MM.1S (cell line): ENCODE measurements at regions not wholly inside any gene's neighbourhood (a gene's known extent, or its start where the extent isn't known, plus 50 kb on each side); places are given as distances from the start of the nearest gene placed in this dataset.
"Not testable (repeated sequence)": the region's sequence is repeated elsewhere in the genome, so short reads cannot be mapped to it uniquely, and the experiment has no call there.

ENCODE experiments used
- DNase-seq: peaks from one replicate; pipeline ENCODE4 v3.0.0-alpha.2; 2015
- H2AFZ ChIP-seq: fragments of 300-600 bp; sonication (generic); 2 replicates; pipeline ENCODE4 v1.6.0; 2016; ENCODE audit warnings: antibody characterized with exemption, low read length
- H3F3A ChIP-seq: fragments of 300-600 bp; sonication (generic); 2 replicates; pipeline ENCODE4 v1.6.1; 2016; ENCODE audit warnings: mild to moderate bottlenecking, antibody characterized with exemption, low read length, moderate library complexity, mixed read lengths; ENCODE audit not compliant: insufficient read depth
- H3K27ac ChIP-seq: fragments of 300-600 bp; sonication (generic); 2 replicates; pipeline ENCODE4 v1.5.1; 2016; ENCODE audit warnings: mild to moderate bottlenecking, low read length
- H3K27me3 ChIP-seq: fragments of 300-600 bp; sonication (generic); replicated peaks from 2 replicates; pipeline ENCODE4 v1.6.0; 2016; ENCODE audit warnings: low read length; ENCODE audit not compliant: insufficient read depth
- H3K36me3 ChIP-seq: fragments of 300-600 bp; sonication (generic); replicated peaks from 2 replicates; pipeline ENCODE4 v1.6.1; 2016; ENCODE audit warnings: mild to moderate bottlenecking, low read length, mixed read lengths; ENCODE audit not compliant: insufficient read depth
- H3K4me1 ChIP-seq: fragments of 300-600 bp; sonication (generic); 2 replicates; pipeline ENCODE4 v1.6.1; 2016; ENCODE audit warnings: low read length, mixed read lengths
- H3K4me2 ChIP-seq: fragments of 300-600 bp; sonication (generic); 2 replicates; pipeline ENCODE4 v1.6.0; 2016; ENCODE audit warnings: low read depth, low read length
- H3K4me3 ChIP-seq: fragments of 300-600 bp; sonication (generic); 2 replicates; pipeline ENCODE4 v1.5.1; 2016; ENCODE audit warnings: low read length, mixed read lengths
- H3K79me2 ChIP-seq: fragments of 300-600 bp; sonication (generic); 2 replicates; pipeline ENCODE4 v1.6.1; 2016; ENCODE audit warnings: mixed run types, low read length, mixed read lengths
- H3K9ac ChIP-seq: fragments of 300-600 bp; sonication (generic); 2 replicates; pipeline ENCODE4 v1.6.1; 2016; ENCODE audit warnings: low read length, mixed read lengths
- H3K9me2 ChIP-seq: fragments of 300-600 bp; sonication (generic); replicated peaks from 2 replicates; pipeline ENCODE4 v1.6.1; 2016; ENCODE audit warnings: mild to moderate bottlenecking, low read length, mixed read lengths; ENCODE audit not compliant: insufficient read depth
- H3K9me3 ChIP-seq: fragments of 300-600 bp; sonication (generic); replicated peaks from 2 replicates; pipeline ENCODE4 v1.6.1; 2016; ENCODE audit warnings: mild to moderate bottlenecking, low read length, mixed read lengths; ENCODE audit not compliant: insufficient read depth
- H4K20me1 ChIP-seq: fragments of 300-600 bp; sonication (generic); 2 replicates; pipeline ENCODE4 v1.6.1; 2016; ENCODE audit warnings: mild to moderate bottlenecking, low read length, moderate library complexity, mixed read lengths; ENCODE audit not compliant: insufficient read depth
- CTCF ChIP-seq: fragments of 300-600 bp; sonication (generic); IDR thresholded peaks from 2 replicates; pipeline ENCODE4 v1.5.1; 2016; ENCODE audit warnings: antibody characterized with exemption, low read length, mixed read lengths
- EZH2 ChIP-seq: fragments of 300-600 bp; sonication (generic); optimal IDR thresholded peaks from 2 replicates; pipeline ENCODE3; 2017; ENCODE audit warnings: low read depth, mild to moderate bottlenecking, antibody characterized with exemption, low read length, mixed read lengths
- EZH2phosphoT487 ChIP-seq: fragments of 300-600 bp; sonication (generic); IDR thresholded peaks from 2 replicates; pipeline ENCODE4 v1.6.1; 2018; ENCODE audit warnings: antibody characterized with exemption, low read length

- no peak overlapping the region for H3K27ac ChIP-seq
- no peaks in the 10 kb centered on the region for H3K4me1 ChIP-seq
- no peaks in the 10 kb centered on the region for H4K20me1 ChIP-seq
- H3K9me2 ChIP-seq, result no peaks in the 10 kb centered on the region
- H2AFZ ChIP-seq, result no peak overlapping the region
- H3K4me3 ChIP-seq, result no peak overlapping the region
- H3K9me3 ChIP-seq, result no peaks in the 10 kb centered on the region
- DNase-seq, result no peak
- no peaks in the 10 kb centered on the region for H3K27me3 ChIP-seq
- no peaks in the 10 kb centered on the region for H3K36me3 ChIP-seq
- no peaks in the 10 kb centered on the region for H3K79me2 ChIP-seq
- no peak for TF ChIP-seq CTCF
- TF ChIP-seq EZH2phosphoT487, result no peak
- TF ChIP-seq EZH2, result no peak
- H3F3A ChIP-seq, result no peaks in the 10 kb centered on the region
- H3K4me2 ChIP-seq, result no peak overlapping the region
- H3K9ac ChIP-seq, result no peak overlapping the region
These were observed 205.8 kb upstream of the WSB1 start for GRCh38 chr17:27087935-27088766.

- no peaks in the 10 kb centered on the region for H3K36me3 ChIP-seq
- no peaks in the 10 kb centered on the region for H3F3A ChIP-seq
- no peaks in the 10 kb centered on the region for H3K79me2 ChIP-seq
- no peak overlapping the region for H2AFZ ChIP-seq
- no peaks in the 10 kb centered on the region for H3K9me3 ChIP-seq
- no peaks in the 10 kb centered on the region for H3K9me2 ChIP-seq
- TF ChIP-seq CTCF (no peak), EZH2phosphoT487 (no peak), EZH2 (no peak)
- no peak overlapping the region for H3K27ac ChIP-seq
- no peak overlapping the region for H3K4me2 ChIP-seq
- DNase-seq, result no peak
- no peak overlapping the region for H3K4me3 ChIP-seq
- H4K20me1 ChIP-seq, result no peaks in the 10 kb centered on the region
- H3K9ac ChIP-seq, result no peak overlapping the region
- H3K4me1 ChIP-seq, result no peaks in the 10 kb centered on the region
- no peaks in the 10 kb centered on the region for H3K27me3 ChIP-seq
These were observed 205.2 kb upstream of the WSB1 start for GRCh38 chr17:27088767-27089078.

- not testable (repeated sequence) for H3K9me3 ChIP-seq, H3K9me2 ChIP-seq, DNase-seq, H4K20me1 ChIP-seq, H3K27me3 ChIP-seq, H2AFZ ChIP-seq, H3K4me1 ChIP-seq, H3K36me3 ChIP-seq, H3K27ac ChIP-seq, H3F3A ChIP-seq, H3K4me2 ChIP-seq, H3K9ac ChIP-seq, H3K4me3 ChIP-seq, H3K79me2 ChIP-seq
These were observed 204.6 kb upstream of the WSB1 start for GRCh38 chr17:27089079-27089928.

- no peaks in the 10 kb centered on the region for H3F3A ChIP-seq
- H3K36me3 ChIP-seq, result no peaks in the 10 kb centered on the region
- H2AFZ ChIP-seq, result no peak overlapping the region
- H4K20me1 ChIP-seq, result no peaks in the 10 kb centered on the region
- no peaks in the 10 kb centered on the region for H3K4me1 ChIP-seq
- no peak overlapping the region for H3K27ac ChIP-seq
- H3K4me3 ChIP-seq, result no peak overlapping the region
- no peaks in the 10 kb centered on the region for H3K27me3 ChIP-seq
- H3K4me2 ChIP-seq, result no peak overlapping the region
- H3K79me2 ChIP-seq, result no peaks in the 10 kb centered on the region
- H3K9ac ChIP-seq, result no peak overlapping the region
- no peaks in the 10 kb centered on the region for H3K9me3 ChIP-seq
- DNase-seq, result no peak
- no peak for TF ChIP-seq EZH2phosphoT487
- no peak for TF ChIP-seq EZH2
- no peak for TF ChIP-seq CTCF
- H3K9me2 ChIP-seq, result no peaks in the 10 kb centered on the region
These were observed 204.0 kb upstream of the WSB1 start for GRCh38 chr17:27089929-27090247.

- H2AFZ ChIP-seq, H4K20me1 ChIP-seq, H3K9ac ChIP-seq, H3K9me3 ChIP-seq, H3K4me2 ChIP-seq, H3K4me3 ChIP-seq, DNase-seq, H3K27ac ChIP-seq, H3K36me3 ChIP-seq, H3K4me1 ChIP-seq, H3K27me3 ChIP-seq, H3K9me2 ChIP-seq, H3K79me2 ChIP-seq, H3F3A ChIP-seq: not testable (repeated sequence)
These were observed 203.4 kb upstream of the WSB1 start for GRCh38 chr17:27090450-27091042.
